BJ (cell line): ENCODE measurements at regions not wholly inside any gene's neighbourhood (a gene's known extent, or its start where the extent isn't known, plus 50 kb on each side); places are given as distances from the start of the nearest gene placed in this dataset.
"Not testable (repeated sequence)": the region's sequence is repeated elsewhere in the genome, so short reads cannot be mapped to it uniquely, and the experiment has no call there.

ENCODE experiments used
- CTCF ChIA-PET: fragments of 350-600 bp; formaldehyde crosslinking; extraction: SDS; loops from one replicate; lab custom pipeline; 2021; ENCODE audit warnings: antibody characterized with exemption, inconsistent platforms; lab: Yijun Ruan, JAX
- POLR2A ChIA-PET: fragments of 300-600 bp; sonication (Branson Sonifier 250); formaldehyde crosslinking; extraction: SDS; loops from one replicate; lab custom pipeline; 2021; ENCODE audit warnings: antibody characterized with exemption; lab: Charles Lee
- DNase-seq: peaks from one replicate; pipeline ENCODE4 v3.0.0-alpha.2; 2011; ENCODE audit warnings: low read depth
- H3K27me3 ChIP-seq: 2 replicates; pipeline ENCODE4 v1.6.0; 2011; ENCODE audit warnings: low read length; ENCODE audit not compliant: control insufficient read depth, insufficient read depth
- H3K36me3 ChIP-seq: 2 replicates; pipeline ENCODE4 v1.5.1; 2011; ENCODE audit warnings: low read length; ENCODE audit not compliant: control insufficient read depth, insufficient read depth
- H3K4me3 ChIP-seq: 2 replicates; pipeline ENCODE4 v1.5.1; 2011; ENCODE audit warnings: low read depth, mild to moderate bottlenecking, control low read depth, low read length
- CTCF ChIP-seq: IDR thresholded peaks from 2 replicates; pipeline ENCODE4 v1.5.1; 2011; ENCODE audit warnings: low read depth, mild to moderate bottlenecking, control low read depth, inconsistent platforms, low read length, moderate library complexity; ENCODE audit not compliant: insufficient read depth

DNA sequence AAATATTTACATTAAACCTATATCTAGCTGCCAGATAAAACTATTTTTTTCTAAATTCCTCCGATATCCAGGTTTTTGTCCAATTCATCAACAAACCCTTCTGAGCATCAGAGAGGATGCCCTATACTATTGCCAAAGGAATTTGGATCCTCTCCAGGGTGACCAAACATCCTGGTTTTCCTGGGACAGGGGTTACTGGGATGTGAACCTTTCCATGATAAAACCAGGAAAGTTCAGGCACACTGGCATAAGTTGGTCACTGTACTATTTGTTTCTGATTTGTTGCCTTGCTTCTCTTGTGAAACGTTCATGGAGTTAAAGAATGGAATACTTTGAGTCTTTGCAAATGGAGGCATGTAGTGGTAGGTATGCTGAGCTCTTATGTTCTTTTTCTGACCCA, 63.5 kb downstream of the TLNRD1 start:
- ChIA-PET CTCF (interaction anchor here (0.7 kb wide), 1 partner anchor 22 kb away, joined by 3 read pairs; no protein-coding TSS in a partner anchor), POLR2A (no interaction called here)
- TF ChIP-seq CTCF, result no peak
- no peak for DNase-seq
- H3K4me3 ChIP-seq, result no peak overlapping the region
- H3K36me3 ChIP-seq, result no peaks in the 10 kb centered on the region
- H3K27me3 ChIP-seq, result no peaks in the 10 kb centered on the region

- DNase-seq, H3K27me3 ChIP-seq, CTCF ChIA-PET, H3K4me3 ChIP-seq, POLR2A ChIA-PET, H3K36me3 ChIP-seq: not testable (repeated sequence)
Observed at GRCh38 chr15:81067567-81067966, 66.5 kb upstream of the CFAP161 start.

DNA sequence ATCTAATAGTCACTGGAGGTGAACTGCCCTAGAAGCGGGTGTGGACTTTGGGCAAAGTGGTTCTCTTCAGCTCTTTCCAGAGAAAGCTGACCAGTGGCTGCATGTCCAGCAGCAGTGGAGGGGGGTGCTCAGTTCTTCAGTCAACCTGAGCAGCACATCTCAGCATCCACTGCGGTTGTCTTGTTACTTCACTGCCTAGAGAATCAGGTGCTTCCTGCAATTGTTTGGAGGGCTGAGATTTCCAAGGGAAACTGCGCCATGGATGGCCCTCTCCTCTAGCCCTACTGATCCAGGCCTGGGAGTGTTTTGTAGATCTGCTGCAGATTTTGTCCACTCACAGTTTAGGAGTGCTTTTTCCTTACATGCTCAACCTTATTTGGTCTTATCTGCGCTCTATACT, 65.6 kb upstream of the CFAP161 start:
- no peak for TF ChIP-seq CTCF
- DNase-seq, result no peak
- H3K36me3 ChIP-seq, result no peaks in the 10 kb centered on the region
- no peaks in the 10 kb centered on the region for H3K27me3 ChIP-seq
- ChIA-PET POLR2A (no interaction called here), CTCF (no interaction called here)
- H3K4me3 ChIP-seq, result no peak overlapping the region

DNA sequence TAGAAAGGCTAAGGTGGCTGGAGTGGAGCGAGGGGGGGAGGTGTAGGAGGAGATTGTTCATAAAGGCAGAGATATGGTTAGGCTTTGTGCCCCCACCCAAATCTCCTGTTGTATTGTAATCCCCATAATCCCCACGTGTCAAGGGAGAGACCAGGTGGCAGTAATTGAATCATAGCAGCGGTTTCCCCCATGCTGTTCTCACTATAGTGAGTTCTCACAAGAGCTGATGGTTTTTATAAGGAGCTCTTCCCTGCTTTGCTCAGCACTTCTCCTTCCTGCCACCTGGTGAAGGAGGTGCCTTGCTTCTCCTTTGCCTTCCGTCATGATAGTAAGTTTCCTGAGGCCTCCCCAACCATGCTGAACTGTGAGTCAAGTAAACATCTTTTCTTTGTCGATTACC, 64.7 kb upstream of the CFAP161 start:
- DNase-seq, result no peak
- CTCF ChIA-PET, result no interaction called here
- Histone ChIP-seq H3K27me3 (no peaks in the 10 kb centered on the region), H3K4me3 (no peak overlapping the region), H3K36me3 (no peaks in the 10 kb centered on the region)
- TF ChIP-seq CTCF, result no peak
- POLR2A ChIA-PET, result no interaction called here

DNA sequence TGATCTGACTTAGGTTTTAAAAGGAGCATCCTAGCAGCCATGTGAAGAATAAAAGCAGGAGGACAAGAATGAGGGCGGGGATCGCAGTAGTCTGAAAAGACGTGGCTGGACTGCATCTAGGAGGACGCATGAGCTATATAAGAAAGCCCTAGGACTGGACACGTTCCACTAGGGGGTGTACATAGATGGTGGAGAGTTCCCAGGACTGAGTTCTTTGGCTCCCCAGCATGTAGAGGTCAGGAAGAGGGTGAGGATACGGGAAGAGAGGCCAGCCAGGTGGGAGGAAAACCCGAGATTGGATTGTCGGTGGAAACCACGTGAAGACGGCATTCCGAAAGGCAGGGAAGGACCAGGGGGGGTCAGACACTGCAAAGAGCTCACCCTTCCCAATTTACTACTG, 64.2 kb upstream of the CFAP161 start:
- CTCF ChIA-PET, result no interaction called here
- H3K36me3 ChIP-seq, result no peaks in the 10 kb centered on the region
- H3K4me3 ChIP-seq, result no peak overlapping the region
- no peak for TF ChIP-seq CTCF
- POLR2A ChIA-PET, result no interaction called here
- H3K27me3 ChIP-seq, result no peaks in the 10 kb centered on the region
- no peak for DNase-seq

DNA sequence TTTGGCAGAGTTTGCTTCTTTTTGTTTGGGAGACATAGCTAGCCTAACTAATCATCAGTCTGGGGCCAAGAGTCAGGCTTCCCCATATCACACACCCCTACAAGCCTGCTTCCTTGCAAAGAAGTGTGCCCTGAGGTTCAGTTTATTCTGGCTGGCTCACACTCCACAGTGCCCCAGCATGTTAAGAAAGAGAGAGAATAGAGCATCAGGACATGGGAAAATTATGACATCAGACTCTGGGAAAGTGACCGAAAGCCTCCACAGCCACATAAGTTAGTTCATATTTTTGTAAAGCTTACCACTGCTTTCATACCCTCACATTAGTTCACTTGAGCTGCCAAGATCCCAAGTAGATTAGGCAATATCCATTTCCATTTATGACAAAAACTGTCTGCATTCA, 63.0 kb upstream of the CFAP161 start:
- ChIA-PET CTCF (interaction anchor here (0.9 to 3.1 kb wide), 3 partner anchors 10 to 195 kb away, joined by 3 to 9 read pairs (median 3); no protein-coding TSS in a partner anchor), POLR2A (no interaction called here)

More for the DNA sequence above, 63.0 kb upstream of the CFAP161 start:
- H3K27me3 ChIP-seq, result no peaks in the 10 kb centered on the region
- no peak overlapping the region for H3K4me3 ChIP-seq
- no peaks in the 10 kb centered on the region for H3K36me3 ChIP-seq
- DNase-seq, result peak; percentile 50
- no peak for TF ChIP-seq CTCF
